ENCODE measurements at regions not wholly inside any gene's neighbourhood (a gene's known extent, or its start where the extent isn't known, plus 50 kb on each side); places are given as distances from the start of the nearest gene placed in this dataset.
"Not testable (repeated sequence)": the region's sequence is repeated elsewhere in the genome, so short reads cannot be mapped to it uniquely, and the experiment has no call there.

GRCh38 chr3:127520993-127521392, 69.5 kb downstream of the TPRA1 start:
- no peak for FAIRE-seq

GRCh38 chr3:127518456-127519081, 72.0 kb downstream of the TPRA1 start:
- no peak for FAIRE-seq

GRCh38 chr3:127512256-127512655, 78.3 kb downstream of the TPRA1 start:
- no peak for FAIRE-seq

- no peak for FAIRE-seq
Measured at GRCh38 chr3:127501177-127501576, 89.4 kb downstream of the TPRA1 start.

- FAIRE-seq = no peak
Measured at GRCh38 chr3:127497676-127498075, 92.9 kb downstream of the TPRA1 start.

GRCh38 chr3:127497166-127497565, 93.4 kb downstream of the TPRA1 start:
- FAIRE-seq = no peak

- FAIRE-seq = no peak
Measured at GRCh38 chr3:127495821-127496655, 94.5 kb downstream of the TPRA1 start.

- no peak for FAIRE-seq
Measured at GRCh38 chr3:127493924-127494646, 96.4 kb downstream of the TPRA1 start.

GRCh38 chr3:127492426-127492825, 98.1 kb downstream of the TPRA1 start:
- FAIRE-seq = no peak

GRCh38 chr3:127491909-127492308, 98.6 kb downstream of the TPRA1 start:
- FAIRE-seq = no peak

GRCh38 chr3:127491323-127491722, 99.2 kb downstream of the TPRA1 start:
- no peak for FAIRE-seq

GRCh38 chr3:127491024-127491305, 99.6 kb downstream of the TPRA1 start:
- not testable (repeated sequence) for FAIRE-seq

GRCh38 chr3:127490271-127491023, 100.1 kb downstream of the TPRA1 start:
- FAIRE-seq = no peak

- no peak for FAIRE-seq
Measured at GRCh38 chr3:127489357-127489756, 101.2 kb downstream of the TPRA1 start.

GRCh38 chr3:127488740-127489139, 101.8 kb downstream of the TPRA1 start:
- FAIRE-seq = no peak

GRCh38 chr3:127488141-127488672, 102.3 kb downstream of the TPRA1 start:
- no peak for FAIRE-seq

- no peak for FAIRE-seq
Measured at GRCh38 chr3:127487196-127487595, 103.3 kb downstream of the TPRA1 start.

GRCh38 chr3:127486321-127486944, 104.1 kb downstream of the TPRA1 start:
- no peak for FAIRE-seq

- no peak for FAIRE-seq
Measured at GRCh38 chr3:127485396-127486170, 105.0 kb downstream of the TPRA1 start.

- FAIRE-seq = no peak
Measured at GRCh38 chr3:127484601-127485388, 105.7 kb downstream of the TPRA1 start.

Data from islet of Langerhans (tissue), 1 donor.